GM21367 (cell line): ENCODE measurements at regions not wholly inside any gene's neighbourhood (a gene's known extent, or its start where the extent isn't known, plus 50 kb on each side); places are given as distances from the start of the nearest gene placed in this dataset.
"Not testable (repeated sequence)": the region's sequence is repeated elsewhere in the genome, so short reads cannot be mapped to it uniquely, and the experiment has no call there.

Experiments used
- ATAC-seq: cut with Tn5 transposase; IDR thresholded peaks from one replicate; pipeline ENCODE4 v1.9.1; 2021; ENCODE audit not compliant: unreplicated experiment

GRCh38 chr2:83990636-83991035 is 468.4 kb downstream of the SUCLG1 start:
- no peak for ATAC-seq

- ATAC-seq, result not testable (repeated sequence)
Observed at GRCh38 chr2:83976628-83977027, 482.5 kb downstream of the SUCLG1 start.

GRCh38 chr2:83972128-83972527 is 487.0 kb downstream of the SUCLG1 start:
- ATAC-seq, result no peak

- no peak for ATAC-seq
Observed at GRCh38 chr2:83971547-83971946, 487.5 kb downstream of the SUCLG1 start.

- no peak for ATAC-seq
Observed at GRCh38 chr2:83970217-83970929, 488.7 kb downstream of the SUCLG1 start.

- no peak for ATAC-seq
Observed at GRCh38 chr2:83969085-83969484, 490.0 kb downstream of the SUCLG1 start.

DNA sequence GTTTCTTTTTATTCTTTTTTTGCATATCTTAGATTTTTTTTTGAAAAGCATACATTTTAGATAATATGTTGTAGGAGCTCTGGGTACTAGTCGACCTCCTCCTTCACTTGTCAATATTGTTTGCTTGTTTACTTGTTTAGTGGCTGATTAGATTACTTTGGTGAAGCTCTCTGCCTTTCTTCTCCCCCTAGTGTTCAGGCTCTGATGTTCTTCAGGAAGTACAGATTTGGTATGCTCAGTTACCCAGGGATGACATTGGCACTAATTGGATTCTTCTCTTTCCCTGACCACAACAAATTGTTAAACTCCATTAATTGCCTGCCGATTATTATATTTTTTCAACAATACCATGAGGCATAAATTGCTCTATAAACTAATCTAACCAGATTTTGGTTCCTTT is 491.2 kb downstream of the SUCLG1 start:
- ATAC-seq, result no peak

DNA sequence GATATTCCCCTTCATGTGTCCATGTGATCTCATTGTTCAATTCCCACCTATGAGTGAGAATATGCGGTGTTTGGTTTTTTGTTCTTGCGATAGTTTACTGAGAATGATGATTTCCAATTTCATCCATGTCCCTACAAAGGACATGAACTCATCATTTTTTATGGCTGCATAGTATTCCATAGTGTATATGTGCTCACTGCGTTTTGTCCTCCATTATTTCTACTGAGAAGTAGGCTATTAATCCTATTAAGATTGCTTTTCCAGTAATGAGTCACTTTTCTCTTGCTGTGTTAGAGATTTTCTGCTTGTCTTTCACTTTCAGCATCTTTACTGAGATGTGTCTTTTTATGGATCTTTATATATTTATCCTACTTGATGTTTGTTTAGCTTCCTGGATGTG is 492.1 kb downstream of the SUCLG1 start:
- not testable (repeated sequence) for ATAC-seq

DNA sequence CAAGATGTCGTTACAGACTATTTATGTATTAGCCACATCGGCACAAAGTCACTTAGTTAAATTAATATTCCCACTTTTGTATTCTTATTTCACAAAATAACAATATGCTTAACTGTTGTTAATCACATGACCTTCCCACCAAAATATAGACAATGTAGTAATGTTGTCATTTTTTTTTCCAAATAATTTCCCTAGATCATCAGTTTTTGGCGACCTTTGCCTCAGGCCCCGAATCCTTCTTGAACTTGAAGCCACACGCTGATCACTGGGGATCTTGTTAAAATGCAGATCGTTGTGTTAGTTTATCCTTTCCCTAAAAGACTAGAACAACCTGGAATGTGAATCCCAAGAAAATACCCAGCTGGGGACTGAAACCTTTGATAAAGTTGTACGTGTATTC is 497.6 kb downstream of the SUCLG1 start:
- ATAC-seq, result no peak

- ATAC-seq, result no peak
Observed at GRCh38 chr2:83960371-83960770, 498.7 kb downstream of the SUCLG1 start.

DNA sequence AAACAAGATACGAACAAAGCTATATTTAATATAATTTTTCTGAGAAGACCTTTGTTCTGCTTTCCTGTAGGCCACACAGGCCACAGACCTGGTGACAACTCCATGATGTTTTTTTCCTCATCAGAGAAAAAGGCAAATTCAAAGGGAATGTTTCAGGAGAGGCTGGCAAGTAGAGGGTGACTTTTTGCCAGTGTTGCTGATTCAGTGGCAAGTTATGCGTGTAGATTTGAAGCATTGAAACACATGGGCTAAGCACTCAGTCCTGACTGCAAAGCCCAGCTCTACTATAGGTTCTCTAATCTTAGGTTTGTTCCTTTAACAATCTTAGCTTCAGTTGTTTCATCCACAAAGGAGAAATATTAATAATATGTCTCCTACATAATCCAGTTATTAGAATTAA is 499.8 kb downstream of the SUCLG1 start:
- ATAC-seq, result no peak

DNA sequence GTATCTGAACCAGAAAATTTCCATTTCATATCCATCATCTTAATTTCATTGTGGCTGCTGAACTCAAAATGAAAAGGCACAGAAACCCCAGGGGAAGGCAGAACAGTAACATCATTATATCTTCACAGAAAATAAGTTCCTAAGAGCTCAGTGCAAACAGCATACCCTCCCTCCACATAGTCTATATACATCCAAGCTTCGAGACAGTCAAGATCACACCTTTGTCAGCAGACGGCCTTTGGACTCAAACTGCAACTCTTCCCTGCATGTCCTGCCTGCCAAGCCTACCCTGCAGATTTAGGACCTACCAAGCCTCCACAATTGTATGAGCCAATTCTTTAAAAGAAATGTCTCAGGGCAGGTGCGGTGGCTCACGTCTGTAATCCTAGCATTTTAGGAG is 502.1 kb downstream of the SUCLG1 start:
- no peak for ATAC-seq

- no peak for ATAC-seq
Observed at GRCh38 chr2:83953697-83954096, 505.4 kb downstream of the SUCLG1 start.

DNA sequence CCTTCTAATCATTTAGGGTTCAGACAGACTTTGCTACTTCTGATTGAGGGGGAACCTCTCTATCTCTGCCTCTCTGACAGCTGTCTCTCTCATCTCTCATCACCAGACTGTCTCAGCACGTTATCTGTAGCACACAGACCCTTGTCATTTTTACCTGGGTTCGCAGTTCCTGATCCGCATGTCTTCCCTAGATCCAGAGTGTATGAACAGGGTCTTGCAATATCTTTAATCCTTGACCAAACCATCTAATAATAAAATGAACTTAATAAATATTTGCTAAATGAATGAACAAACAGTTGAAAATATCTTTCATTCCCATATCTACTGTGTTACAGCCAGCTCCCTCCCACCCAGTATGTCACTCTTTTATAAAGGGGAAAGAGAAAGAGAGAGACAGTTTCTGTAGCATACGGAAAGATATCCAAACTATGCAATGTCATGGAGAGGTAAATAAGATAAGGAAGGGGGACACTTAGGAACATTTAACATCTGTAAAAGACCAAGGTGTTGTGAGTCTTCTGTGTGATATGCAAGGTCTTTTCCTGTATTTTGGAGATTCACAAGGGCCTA is 507.6 kb downstream of the SUCLG1 start:
- ATAC-seq, result no peak

DNA sequence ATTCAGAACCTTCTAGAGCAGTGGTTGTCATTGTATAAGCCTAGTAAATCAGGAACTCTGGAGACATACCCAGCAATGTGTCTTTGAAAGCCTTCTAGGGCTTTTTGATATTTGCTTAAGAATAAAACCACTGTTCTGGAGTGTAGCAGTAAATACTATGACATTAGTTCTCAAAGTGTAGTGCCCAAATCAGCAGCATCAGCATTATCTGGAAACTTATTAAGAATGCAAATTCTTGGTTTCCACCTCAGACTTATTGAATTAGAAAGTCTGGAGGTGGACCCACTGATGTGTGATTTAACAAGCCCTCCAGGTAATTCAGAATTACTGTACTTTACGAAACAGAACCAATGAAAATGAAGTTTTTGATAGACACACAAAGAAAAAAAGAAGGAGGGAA is 509.7 kb downstream of the SUCLG1 start:
- no peak for ATAC-seq

- ATAC-seq, result no peak
Observed at GRCh38 chr2:83944191-83944590, 514.9 kb downstream of the SUCLG1 start.

DNA sequence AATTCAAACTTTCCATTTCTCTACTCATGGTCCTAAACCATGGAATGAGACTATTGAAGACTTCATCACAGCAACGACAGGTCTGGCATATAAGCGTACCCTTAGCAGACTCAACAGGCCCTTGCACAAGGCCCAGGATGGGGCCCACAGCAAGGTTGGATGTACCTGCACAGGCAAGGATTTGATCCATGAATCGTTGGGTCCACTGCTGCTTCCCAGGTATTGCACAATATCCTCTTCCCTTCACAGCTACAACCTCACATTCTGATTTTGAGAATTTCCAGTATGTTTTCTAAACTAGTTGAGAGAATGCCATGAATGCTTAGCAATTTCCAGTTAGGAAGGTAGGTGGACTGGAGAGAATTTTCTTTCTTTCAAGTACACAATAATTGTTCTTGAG is 515.8 kb downstream of the SUCLG1 start:
- no peak for ATAC-seq

DNA sequence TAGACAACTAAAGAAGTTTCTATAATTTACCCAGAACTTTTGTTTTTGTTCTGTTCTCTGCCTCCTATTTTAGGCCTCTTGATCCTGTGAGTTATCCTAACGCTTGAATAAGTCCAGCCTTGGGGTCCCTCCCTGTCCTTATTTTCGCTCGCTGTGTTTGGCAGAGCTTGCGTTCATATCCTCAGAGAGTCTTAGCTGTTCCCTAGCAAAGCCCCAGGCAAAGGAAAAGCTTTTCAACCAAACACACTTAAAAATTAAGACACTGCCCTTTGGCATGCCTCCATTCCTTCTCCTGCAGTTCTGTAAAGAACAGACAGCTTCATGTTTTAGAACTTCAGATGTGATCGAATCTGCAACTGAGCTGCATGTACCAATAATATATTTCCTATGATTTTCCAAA is 517.2 kb downstream of the SUCLG1 start:
- ATAC-seq, result no peak

DNA sequence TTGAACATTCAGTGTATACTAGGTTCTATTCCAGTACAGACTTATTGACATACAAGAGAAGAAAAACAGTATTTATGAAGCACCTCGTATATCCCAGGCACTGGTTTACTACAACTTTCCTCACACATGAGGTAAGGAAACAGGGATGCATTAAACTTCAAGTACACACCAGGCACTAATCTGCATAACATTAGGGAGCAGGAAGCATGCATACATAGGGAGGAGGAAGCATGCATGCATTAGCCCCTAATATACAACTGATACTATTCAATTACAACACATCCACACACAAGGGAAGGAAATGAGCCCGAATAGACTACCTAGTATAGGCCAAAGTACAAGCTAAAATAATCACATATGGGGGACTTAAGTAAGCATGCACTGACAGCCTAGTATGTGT is 525.3 kb downstream of the SUCLG1 start:
- no peak for ATAC-seq

DNA sequence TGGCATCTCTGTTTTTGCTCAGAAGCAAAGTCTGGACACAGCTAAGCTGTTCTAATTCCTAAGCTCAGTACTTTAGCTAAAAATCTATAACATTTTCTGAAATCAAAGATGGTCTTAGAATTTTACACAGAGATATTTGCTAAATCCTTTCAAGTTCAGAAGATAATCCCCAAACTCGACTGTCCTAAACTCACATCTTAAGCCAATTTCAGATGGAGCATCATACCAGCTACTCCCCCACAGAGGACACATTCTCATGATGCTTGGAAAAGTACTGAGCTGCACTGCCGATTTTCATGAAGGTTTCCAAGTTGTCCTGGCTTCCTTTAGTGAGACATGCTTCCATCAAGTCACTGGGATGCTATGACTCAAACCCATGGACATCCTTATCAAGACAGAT is 535.5 kb downstream of the SUCLG1 start:
- no peak for ATAC-seq

- ATAC-seq, result no peak
Observed at GRCh38 chr2:83916559-83916958, 542.5 kb downstream of the SUCLG1 start.

- no peak for ATAC-seq
Observed at GRCh38 chr2:83915381-83915780, 543.7 kb downstream of the SUCLG1 start.

GRCh38 chr2:83908750-83909149 is 550.3 kb downstream of the SUCLG1 start:
- no peak for ATAC-seq
